ENCODE measurements at regions not wholly inside any gene's neighbourhood (a gene's known extent, or its start where the extent isn't known, plus 50 kb on each side); places are given as distances from the start of the nearest gene placed in this dataset.

- TF ChIP-seq EZH2 (IDR thresholded peaks at IDR 0.05) (no peak), POLR2AphosphoS5 (IDR thresholded peaks at IDR 0.05; ENCODE audit: borderline replicate concordance, low read depth, low read length) (no peak), FOXP2 (optimal IDR thresholded peaks at IDR 0.05; ENCODE audit: control extremely low read depth, extremely low read length, insufficient read depth) (no peak)
These were observed 313.2 kb downstream of the SATB2 start for GRCh38 chr2:199144546-199144945.
